Gastrocnemius medialis (tissue), 4 donors: ENCODE measurements at regions not wholly inside any gene's neighbourhood (a gene's known extent, or its start where the extent isn't known, plus 50 kb on each side); places are given as distances from the start of the nearest gene placed in this dataset.

Experiments
- ATAC-seq, 2 donors: fragments of 150-250 bp; one replicate each; pipeline ENCODE4 v1.9.1; 2016
- DNase-seq, 2 donors: peaks; one replicate each; pipeline ENCODE4 v3.0.0-alpha.2; 2019
- H3K27ac ChIP-seq, 4 donors: fragments of 200-600 bp; sonication (generic); 1 replicate in 1 of 4; 2 replicates in 3 of 4; pipeline ENCODE4 v1.5.1; 2016 to 2018; ENCODE audit warnings: mild to moderate bottlenecking in 2 of 4, moderate library complexity in 1 of 4
- H3K27me3 ChIP-seq, 3 donors: fragments of 200-600 bp; sonication (generic) in 2 of 3; 1 replicate in 1 of 3; 2 replicates in 2 of 3; pipeline versions ENCODE4 v1.5.1 to v1.6.0; 2016 to 2019; ENCODE audit warnings: mild to moderate bottlenecking in 1 of 3, moderate library complexity in 1 of 3
- H3K36me3 ChIP-seq, 2 donors: fragments of 200-600 bp; sonication (generic) in 1 of 2; one replicate each; pipeline ENCODE4 v1.5.1; 2017 to 2018
- H3K4me1 ChIP-seq, 2 donors: fragments of 200-600 bp; sonication (generic) in 1 of 2; one replicate each; pipeline ENCODE4 v1.5.1; 2016 to 2017; ENCODE audit warnings: mild to moderate bottlenecking in 2 of 2
- H3K4me3 ChIP-seq, 4 donors: fragments of 200-600 bp; sonication (generic) in 3 of 4; 1 replicate in 1 of 4; 2 replicates in 3 of 4; pipeline ENCODE4 v1.5.1; 2016 to 2019; ENCODE audit warnings: mild to moderate bottlenecking in 2 of 4
- H3K9me3 ChIP-seq, 3 donors: fragments of 200-600 bp; sonication (generic) in 2 of 3; 1 replicate in 1 of 3; 2 replicates in 2 of 3; pipeline ENCODE4 v1.5.1; 2016 to 2019
- POLR2A ChIP-seq, 2 donors: fragments of 450-650 bp; IDR thresholded peaks; one replicate each; pipeline ENCODE4 v1.6.1; 2017; ENCODE audit warnings: antibody characterized with exemption in 2 of 2, mild to moderate bottlenecking in 2 of 2, moderate library complexity in 2 of 2
- in situ Hi-C, 4 donors: fragments of 200-750 bp; cut with MboI; loops; one replicate each; pipeline versions ENCODE4 v1.15.0 to v1.8.0; 2017; ENCODE audit warnings: low sequenced_read_pairs in 4 of 4
- intact Hi-C: fragments of 100-400 bp; cut with DNase I; formaldehyde crosslinking; loops from one replicate; pipeline ENCODE4 v1.15.1; 2023; ENCODE audit warnings: low total_unique reads
- TF ChIP-seq, protein P1 (sequence below), 5 experiments: fragments of 450-650 bp in 3 of 5; fragments of 200-600 bp in 2 of 5; sonication (generic) in 2 of 5; IDR thresholded peaks in 4 of 5; conservative IDR thresholded peaks in 1 of 5; 1 replicate in 4 of 5; 2 replicates in 1 of 5; pipeline ENCODE4 v1.5.1; 2016 to 2019; ENCODE audit warnings: antibody characterized with exemption in 5 of 5, mild to moderate bottlenecking in 3 of 5, moderate library complexity in 3 of 5

DNA sequence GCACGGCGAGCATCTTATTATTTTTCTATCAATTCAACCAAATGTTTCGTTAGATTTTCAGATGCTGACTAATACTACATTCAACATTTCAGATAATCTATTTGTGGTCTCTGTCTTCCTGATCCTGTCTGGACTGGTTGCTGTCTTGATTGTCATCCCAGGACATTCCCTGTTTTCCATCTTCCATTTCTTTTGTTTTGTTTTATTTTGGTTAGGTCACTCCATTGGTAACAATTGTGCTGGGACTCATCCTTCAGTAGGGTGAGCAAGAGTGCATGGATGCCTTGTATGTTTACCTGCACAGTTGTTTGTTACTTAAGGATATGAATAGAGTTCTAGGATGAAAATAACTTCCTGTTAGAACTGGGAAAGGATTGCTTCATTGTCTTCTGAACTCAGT, 55.9 kb upstream of the ACYP2 start:
- ATAC-seq (no peak), DNase-seq (no peak)
- Histone ChIP-seq H3K27ac (no peak overlapping the region), H3K4me3 (no peak overlapping the region), H3K9me3 (no peaks in the 10 kb centered on the region), H3K36me3 (no peaks in the 10 kb centered on the region), H3K4me1 (peaks cover 0 to 6% of the 10 kb centered on the region in 2 donors), H3K27me3 (no peaks in the 10 kb centered on the region)
- in situ Hi-C loops (no loop called here), intact Hi-C loops (no loop called here)
- TF ChIP-seq POLR2A (IDR thresholded peaks at IDR 0.05), result no peak

DNA sequence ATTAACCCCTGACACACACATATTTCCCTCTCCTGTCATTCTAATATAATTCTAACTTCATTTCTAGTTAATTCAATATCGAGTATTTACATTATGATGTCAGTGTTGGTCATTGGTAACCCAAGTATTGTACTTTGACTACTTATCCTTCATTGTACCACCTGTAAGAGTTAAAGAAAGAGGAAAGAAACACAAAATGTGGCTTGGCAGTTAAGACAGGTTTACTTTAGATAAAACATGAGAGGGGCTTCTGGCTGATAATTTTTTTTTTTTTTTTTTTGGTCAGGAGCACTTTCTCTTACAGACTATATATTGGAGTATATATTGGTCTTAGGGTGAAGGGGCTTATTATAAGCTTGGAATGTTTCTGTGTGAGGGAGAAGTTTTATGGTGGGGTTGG, 57.0 kb upstream of the ACYP2 start:
- TF ChIP-seq, protein P1, sequence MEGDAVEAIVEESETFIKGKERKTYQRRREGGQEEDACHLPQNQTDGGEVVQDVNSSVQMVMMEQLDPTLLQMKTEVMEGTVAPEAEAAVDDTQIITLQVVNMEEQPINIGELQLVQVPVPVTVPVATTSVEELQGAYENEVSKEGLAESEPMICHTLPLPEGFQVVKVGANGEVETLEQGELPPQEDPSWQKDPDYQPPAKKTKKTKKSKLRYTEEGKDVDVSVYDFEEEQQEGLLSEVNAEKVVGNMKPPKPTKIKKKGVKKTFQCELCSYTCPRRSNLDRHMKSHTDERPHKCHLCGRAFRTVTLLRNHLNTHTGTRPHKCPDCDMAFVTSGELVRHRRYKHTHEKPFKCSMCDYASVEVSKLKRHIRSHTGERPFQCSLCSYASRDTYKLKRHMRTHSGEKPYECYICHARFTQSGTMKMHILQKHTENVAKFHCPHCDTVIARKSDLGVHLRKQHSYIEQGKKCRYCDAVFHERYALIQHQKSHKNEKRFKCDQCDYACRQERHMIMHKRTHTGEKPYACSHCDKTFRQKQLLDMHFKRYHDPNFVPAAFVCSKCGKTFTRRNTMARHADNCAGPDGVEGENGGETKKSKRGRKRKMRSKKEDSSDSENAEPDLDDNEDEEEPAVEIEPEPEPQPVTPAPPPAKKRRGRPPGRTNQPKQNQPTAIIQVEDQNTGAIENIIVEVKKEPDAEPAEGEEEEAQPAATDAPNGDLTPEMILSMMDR (IDR thresholded peaks at IDR 0.05 in 4 of 5, conservative IDR thresholded peaks at IDR 0.05 in 1 of 5), result no peak
- no peak for TF ChIP-seq POLR2A (IDR thresholded peaks at IDR 0.05)
- no peaks in the 10 kb centered on the region for H3K27me3 ChIP-seq
- intact Hi-C loops, result no loop called here
- H3K4me3 ChIP-seq, result no peak overlapping the region
- H3K4me1 ChIP-seq, result no peaks in the 10 kb centered on the region
- DNase-seq (no peak), ATAC-seq (no peak)
- in situ Hi-C loops, result no loop called here
- H3K27ac ChIP-seq, result no peak overlapping the region
- no peaks in the 10 kb centered on the region for H3K9me3 ChIP-seq
- H3K36me3 ChIP-seq, result no peaks in the 10 kb centered on the region

DNA sequence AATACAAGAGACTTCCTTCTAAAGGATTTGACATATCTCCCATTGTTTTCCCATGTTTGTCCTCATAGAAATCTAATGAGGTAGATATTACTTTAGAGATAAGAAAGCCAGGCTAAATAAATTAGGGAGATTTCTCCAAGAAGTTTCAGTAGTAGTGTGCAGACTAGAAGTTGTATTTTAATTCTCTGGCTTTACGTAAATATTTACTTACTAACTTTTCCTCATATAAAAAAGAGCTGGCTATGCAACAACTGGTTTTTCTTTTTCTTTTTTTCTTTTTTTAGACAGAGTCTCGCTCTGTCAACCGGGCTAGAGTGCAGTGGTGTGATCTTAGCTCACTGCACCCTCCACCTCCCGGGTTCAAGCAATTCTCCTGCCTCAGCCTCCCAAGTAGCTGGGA, 60.6 kb upstream of the ACYP2 start:
- no peaks in the 10 kb centered on the region for H3K36me3 ChIP-seq
- H3K27ac ChIP-seq, result no peak overlapping the region
- intact Hi-C loops (no loop called here), in situ Hi-C loops (no loop called here)
- H3K4me3 ChIP-seq, result no peak overlapping the region
- ATAC-seq (no peak), DNase-seq (no peak)
- TF ChIP-seq, protein P1 (IDR thresholded peaks at IDR 0.05 in 4 of 5, conservative IDR thresholded peaks at IDR 0.05 in 1 of 5), result no peak
- TF ChIP-seq POLR2A (IDR thresholded peaks at IDR 0.05), result no peak
- no peaks in the 10 kb centered on the region for H3K4me1 ChIP-seq
- H3K27me3 ChIP-seq, result no peaks in the 10 kb centered on the region
- H3K9me3 ChIP-seq, result no peaks in the 10 kb centered on the region

DNA sequence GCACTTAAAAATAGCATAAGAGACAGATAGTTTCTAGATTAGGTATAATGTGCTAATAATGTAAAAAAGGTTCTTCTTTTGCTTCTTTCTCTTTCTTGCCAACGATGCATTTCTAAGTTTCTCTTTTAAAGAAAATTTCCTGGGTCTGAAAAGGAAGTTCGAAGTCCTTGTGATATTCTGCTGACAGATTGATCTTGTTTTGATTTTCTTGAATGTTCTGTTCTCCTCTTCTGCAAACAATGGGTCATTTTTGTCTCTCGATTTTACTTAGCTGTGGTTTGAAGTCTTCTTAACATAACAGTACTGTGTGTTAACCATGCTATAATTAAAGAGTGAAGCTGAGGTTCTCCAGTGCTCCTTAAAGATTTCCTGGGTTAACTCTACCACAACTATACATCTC, 61.1 kb upstream of the ACYP2 start:
- Histone ChIP-seq H3K4me3 (no peak overlapping the region), H3K36me3 (no peaks in the 10 kb centered on the region), H3K27me3 (no peaks in the 10 kb centered on the region), H3K4me1 (no peaks in the 10 kb centered on the region), H3K27ac (no peak overlapping the region), H3K9me3 (no peaks in the 10 kb centered on the region)
- no peak for ATAC-seq
- intact Hi-C loops (no loop called here), in situ Hi-C loops (no loop called here)
- TF ChIP-seq, protein P1 (IDR thresholded peaks at IDR 0.05 in 4 of 5, conservative IDR thresholded peaks at IDR 0.05 in 1 of 5), result no peak
- TF ChIP-seq POLR2A (IDR thresholded peaks at IDR 0.05), result no peak
- no peak for DNase-seq

DNA sequence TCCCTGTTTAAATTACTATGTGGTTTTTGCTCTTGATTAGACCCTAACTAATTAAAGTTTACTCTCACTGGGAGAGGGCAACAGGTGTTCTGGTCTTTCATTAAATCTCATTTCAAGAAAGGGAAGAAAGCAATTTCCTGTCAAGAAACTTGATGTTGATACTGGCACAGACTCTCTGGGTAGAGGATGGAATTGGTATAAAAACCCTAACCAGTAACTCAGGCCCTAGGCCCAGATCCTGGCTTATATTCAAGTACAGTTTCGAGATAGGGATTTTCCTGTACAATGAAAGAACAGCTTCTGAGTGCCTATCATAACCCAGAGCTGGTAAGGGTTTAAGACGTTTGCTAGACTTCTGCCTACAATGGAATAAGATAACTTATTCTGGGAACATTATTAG, 61.6 kb upstream of the ACYP2 start:
- Histone ChIP-seq H3K9me3 (no peaks in the 10 kb centered on the region), H3K36me3 (no peaks in the 10 kb centered on the region), H3K4me3 (no peak overlapping the region), H3K27ac (no peak overlapping the region), H3K27me3 (no peaks in the 10 kb centered on the region), H3K4me1 (no peaks in the 10 kb centered on the region)
- in situ Hi-C loops (no loop called here), intact Hi-C loops (no loop called here)
- DNase-seq (no peak), ATAC-seq (no peak)
- TF ChIP-seq, protein P1 (IDR thresholded peaks at IDR 0.05 in 4 of 5, conservative IDR thresholded peaks at IDR 0.05 in 1 of 5), result no peak
- no peak for TF ChIP-seq POLR2A (IDR thresholded peaks at IDR 0.05)
